PC-3 (cell line): ENCODE measurements at regions not wholly inside any gene's neighbourhood (a gene's known extent, or its start where the extent isn't known, plus 50 kb on each side); places are given as distances from the start of the nearest gene placed in this dataset.
A peak's percentile ranks its signal among the peaks of the same experiment; 100 is the strongest.

Source experiments
- ATAC-seq: fragments of 200-7000 bp; cut with Tn5 transposase; 2 replicates; pipeline ENCODE4 v1.9.1; 2020; ENCODE audit warnings: mild to moderate bottlenecking, moderate library complexity
- BruUV-seq: library from RNA; stranded (reverse); fragments of 400-500 nt; replicated peaks from 2 replicates; lab custom pipeline; 2021; lab: Mats Ljungman, UMichigan
- CTCF ChIA-PET: fragments of 300-600 bp; sonication (Branson Sonifier 250); formaldehyde crosslinking; loops from one replicate; lab custom pipeline; 2022; ENCODE audit warnings: antibody characterized with exemption; lab: Charles Lee
- POLR2A ChIA-PET: fragments of 300-600 bp; sonication (Branson Sonifier 250); formaldehyde crosslinking; loops from one replicate; lab custom pipeline; 2022; ENCODE audit warnings: antibody characterized with exemption; ENCODE audit not compliant: unreplicated experiment; lab: Charles Lee
- DNase-seq: peaks from one replicate; pipeline ENCODE4 v3.0.0-alpha.2; 2015
- H2AFZ ChIP-seq: fragments of 300-600 bp; sonication (generic); 2 replicates; pipeline ENCODE4 v1.6.0; 2016; ENCODE audit warnings: antibody characterized with exemption, low read length
- H3F3A ChIP-seq: fragments of 300-600 bp; sonication (generic); one replicate; pipeline ENCODE4 v1.6.0; 2017; ENCODE audit warnings: antibody characterized with exemption, low read length, control low read depth, mild to moderate bottlenecking; ENCODE audit not compliant: unreplicated experiment
- H3K27ac ChIP-seq: fragments of 300-600 bp; sonication (generic); 2 replicates; pipeline ENCODE4 v1.5.1; 2016; ENCODE audit warnings: mild to moderate bottlenecking, low read length
- H3K27me3 ChIP-seq: fragments of 300-600 bp; sonication (generic); 2 replicates; pipeline ENCODE4 v1.6.1; 2016; ENCODE audit warnings: low read length, mixed read lengths
- H3K36me3 ChIP-seq: fragments of 300-600 bp; sonication (generic); 2 replicates; pipeline ENCODE4 v1.6.1; 2016; ENCODE audit warnings: low read depth, mixed run types, low read length, mixed read lengths
- H3K4me1 ChIP-seq: fragments of 300-600 bp; sonication (generic); 2 replicates; pipeline ENCODE4 v1.5.1; 2016; ENCODE audit warnings: low read length; ENCODE audit not compliant: insufficient read depth
- H3K4me2 ChIP-seq: fragments of 300-600 bp; sonication (generic); 2 replicates; pipeline ENCODE4 v1.6.0; 2016; ENCODE audit warnings: low read length
- H3K4me3 ChIP-seq: fragments of 300-600 bp; sonication (generic); 2 replicates; pipeline ENCODE4 v1.5.1; 2016; ENCODE audit warnings: mild to moderate bottlenecking, low read length, mixed read lengths
- H3K79me2 ChIP-seq: fragments of 300-600 bp; sonication (generic); 2 replicates; pipeline ENCODE4 v1.6.1; 2017; ENCODE audit warnings: low read length, mixed read lengths
- H3K9ac ChIP-seq: fragments of 300-600 bp; sonication (generic); 2 replicates; pipeline ENCODE4 v1.6.0; 2016; ENCODE audit warnings: mild to moderate bottlenecking, low read length
- H3K9me2 ChIP-seq: fragments of 300-600 bp; sonication (generic); replicated peaks from 2 replicates; pipeline ENCODE4 v1.6.1; 2016; ENCODE audit warnings: mixed run types, low read length, mixed read lengths
- H3K9me3 ChIP-seq: fragments of 300-600 bp; sonication (generic); 2 replicates; pipeline ENCODE4 v1.6.1; 2016; ENCODE audit warnings: low read length, mixed read lengths
- H4K20me1 ChIP-seq: fragments of 300-600 bp; sonication (generic); 2 replicates; pipeline ENCODE4 v1.6.1; 2016; ENCODE audit warnings: low read length, mixed read lengths
- EZH2 ChIP-seq: fragments of 300-600 bp; sonication (generic); IDR thresholded peaks from one replicate; pipeline ENCODE4 v1.6.1; 2017; ENCODE audit warnings: antibody characterized with exemption, mild to moderate bottlenecking, low read length; ENCODE audit not compliant: unreplicated experiment
- EZH2phosphoT487 ChIP-seq: fragments of 300-600 bp; sonication (generic); IDR thresholded peaks from 2 replicates; pipeline ENCODE4 v1.6.1; 2018; ENCODE audit warnings: mild to moderate bottlenecking, antibody characterized with exemption, low read length, borderline replicate concordance
- intact Hi-C: fragments of 100-400 bp; cut with micrococcal nuclease; formaldehyde crosslinking; loops from 2 replicates; pipeline ENCODE4 v1.9.0; 2023
- TF ChIP-seq, protein P1 (sequence below): fragments of 300-600 bp; sonication (generic); conservative IDR thresholded peaks from 2 replicates; pipeline ENCODE4 v1.5.1; 2017; ENCODE audit warnings: antibody characterized with exemption, low read depth, mild to moderate bottlenecking, low read length

GRCh38 chr4:15234856-15235126, 193.0 kb upstream of the C1QTNF7 start:
- H2AFZ ChIP-seq = no peak overlapping the region
- H3K9ac ChIP-seq = no peak overlapping the region
- no peaks in the 10 kb centered on the region for H3K9me2 ChIP-seq
- H3K79me2 ChIP-seq = no peaks in the 10 kb centered on the region
- ATAC-seq = peak; percentile 83
- peaks cover 2% of the 10 kb centered on the region for H3F3A ChIP-seq
- DNase-seq = peak; percentile 91
- no peaks in the 10 kb centered on the region for H4K20me1 ChIP-seq
- TF ChIP-seq EZH2phosphoT487 = no peak
- no peak for TF ChIP-seq EZH2
- TF ChIP-seq, protein P1, sequence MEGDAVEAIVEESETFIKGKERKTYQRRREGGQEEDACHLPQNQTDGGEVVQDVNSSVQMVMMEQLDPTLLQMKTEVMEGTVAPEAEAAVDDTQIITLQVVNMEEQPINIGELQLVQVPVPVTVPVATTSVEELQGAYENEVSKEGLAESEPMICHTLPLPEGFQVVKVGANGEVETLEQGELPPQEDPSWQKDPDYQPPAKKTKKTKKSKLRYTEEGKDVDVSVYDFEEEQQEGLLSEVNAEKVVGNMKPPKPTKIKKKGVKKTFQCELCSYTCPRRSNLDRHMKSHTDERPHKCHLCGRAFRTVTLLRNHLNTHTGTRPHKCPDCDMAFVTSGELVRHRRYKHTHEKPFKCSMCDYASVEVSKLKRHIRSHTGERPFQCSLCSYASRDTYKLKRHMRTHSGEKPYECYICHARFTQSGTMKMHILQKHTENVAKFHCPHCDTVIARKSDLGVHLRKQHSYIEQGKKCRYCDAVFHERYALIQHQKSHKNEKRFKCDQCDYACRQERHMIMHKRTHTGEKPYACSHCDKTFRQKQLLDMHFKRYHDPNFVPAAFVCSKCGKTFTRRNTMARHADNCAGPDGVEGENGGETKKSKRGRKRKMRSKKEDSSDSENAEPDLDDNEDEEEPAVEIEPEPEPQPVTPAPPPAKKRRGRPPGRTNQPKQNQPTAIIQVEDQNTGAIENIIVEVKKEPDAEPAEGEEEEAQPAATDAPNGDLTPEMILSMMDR = no peak
- H3K9me3 ChIP-seq = no peaks in the 10 kb centered on the region
- POLR2A ChIA-PET = no interaction called here
- CTCF ChIA-PET = no interaction called here
- intact Hi-C loops = loop anchor here (5.0 kb wide), 1 partner anchor 68 kb away; no protein-coding TSS in a partner anchor
- no peak overlapping the region for H3K4me3 ChIP-seq
- BruUV-seq = no TSS peak
- peaks cover 19% of the 10 kb centered on the region for H3K4me1 ChIP-seq
- H3K27ac ChIP-seq = 0 out of 2 replicates have a peak overlapping the region, but pooled peaks have one; percentile 19
- no peaks in the 10 kb centered on the region for H3K27me3 ChIP-seq
- H3K36me3 ChIP-seq = no peaks in the 10 kb centered on the region; the same call in 1 of the 2 replicates
- no peak overlapping the region for H3K4me2 ChIP-seq

DNA sequence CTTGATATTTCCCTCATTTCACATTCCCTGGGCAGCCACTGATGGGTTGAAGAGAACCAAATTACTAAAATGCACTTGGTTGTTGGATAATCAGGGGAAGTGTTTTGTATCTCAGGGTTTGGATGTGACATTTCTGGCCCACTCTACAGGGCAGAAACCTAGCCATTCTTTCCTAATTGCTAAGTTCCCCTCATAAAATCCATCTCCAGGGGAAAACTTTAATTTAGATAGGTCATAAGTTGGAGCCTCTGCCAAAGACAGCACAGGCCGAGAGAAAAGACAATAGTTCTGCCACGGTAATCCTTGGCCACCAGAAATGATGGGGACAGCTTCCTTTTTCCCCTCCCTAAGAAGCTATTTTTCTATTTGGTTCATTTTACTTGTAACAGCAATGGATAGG, 192.7 kb upstream of the C1QTNF7 start:
- no peaks in the 10 kb centered on the region for H3K9me2 ChIP-seq
- intact Hi-C loops = loop anchor here (5.0 kb wide), 1 partner anchor 67 kb away; no protein-coding TSS in a partner anchor
- no peak overlapping the region for H2AFZ ChIP-seq
- 0 out of 2 replicates have a peak overlapping the region, but pooled peaks have one; percentile 19 for H3K27ac ChIP-seq
- no peak overlapping the region for H3K4me2 ChIP-seq
- no peaks in the 10 kb centered on the region for H4K20me1 ChIP-seq
- DNase-seq (no peak), ATAC-seq (no peak)
- peaks cover 19% of the 10 kb centered on the region for H3K4me1 ChIP-seq
- H3K79me2 ChIP-seq = no peaks in the 10 kb centered on the region
- no peaks in the 10 kb centered on the region for H3K9me3 ChIP-seq
- no TSS peak for BruUV-seq
- CTCF ChIA-PET = no interaction called here
- H3F3A ChIP-seq = peaks cover 2% of the 10 kb centered on the region
- H3K36me3 ChIP-seq = no peaks in the 10 kb centered on the region; the same call in 1 of the 2 replicates
- POLR2A ChIA-PET = no interaction called here
- no peak overlapping the region for H3K9ac ChIP-seq
- TF ChIP-seq EZH2 = no peak
- TF ChIP-seq, protein P1 = no peak
- TF ChIP-seq EZH2phosphoT487 = no peak
- H3K27me3 ChIP-seq = no peaks in the 10 kb centered on the region
- no peak overlapping the region for H3K4me3 ChIP-seq

DNA sequence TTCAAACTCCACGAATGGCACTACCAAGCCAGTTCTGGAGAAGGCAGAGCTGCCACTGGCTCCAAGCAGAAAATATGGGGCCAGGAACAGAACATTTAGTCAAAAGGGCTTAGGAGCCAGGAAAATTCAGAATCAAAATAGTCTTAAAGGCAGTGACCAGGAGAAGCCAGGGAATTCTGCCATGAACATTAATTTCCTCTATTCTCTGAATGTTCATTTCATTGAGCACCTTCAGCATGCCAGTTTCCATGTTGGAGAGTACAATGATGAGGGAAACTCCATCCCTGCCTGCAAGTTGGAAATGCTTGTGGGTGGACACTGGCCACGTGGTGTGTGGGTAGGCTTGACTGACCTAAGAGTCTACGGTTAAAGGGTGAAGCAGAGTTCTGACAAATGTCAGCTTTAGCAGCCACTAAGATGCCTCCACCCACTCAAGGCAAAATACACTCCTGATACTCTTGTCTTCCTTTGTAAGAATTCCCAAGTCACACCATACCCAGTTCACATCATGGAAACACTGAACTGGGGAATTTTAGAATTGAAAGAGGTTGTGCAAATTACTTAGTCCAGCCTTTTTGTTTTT, 190.1 kb upstream of the C1QTNF7 start:
- Histone ChIP-seq H3K27me3 (no peaks in the 10 kb centered on the region), H3K9me3 (no peaks in the 10 kb centered on the region), H3K79me2 (no peaks in the 10 kb centered on the region), H3K36me3 (no peaks in the 10 kb centered on the region; the same call in 1 of the 2 replicates), H3K9me2 (no peaks in the 10 kb centered on the region), H4K20me1 (no peaks in the 10 kb centered on the region), H3F3A (peaks cover 2% of the 10 kb centered on the region), H3K4me3 (no peak overlapping the region), H2AFZ (no peak overlapping the region), H3K4me2 (no peak overlapping the region), H3K4me1 (peaks cover 19% of the 10 kb centered on the region), H3K9ac (no peak overlapping the region), H3K27ac (no peak overlapping the region)
- ChIA-PET CTCF (no interaction called here), POLR2A (no interaction called here)
- ATAC-seq (no peak), DNase-seq (no peak)
- TF ChIP-seq, protein P1 = no peak
- no peak for TF ChIP-seq EZH2phosphoT487
- TF ChIP-seq EZH2 = no peak
- BruUV-seq = no TSS peak
- intact Hi-C loops = loop anchor here (1.0 to 5.0 kb wide), 3 partner anchors 65 to 220 kb away; no protein-coding TSS in a partner anchor
